ENCODE measurements at regions not wholly inside any gene's neighbourhood (a gene's known extent, or its start where the extent isn't known, plus 50 kb on each side); places are given as distances from the start of the nearest gene placed in this dataset.

GRCh38 chr21:24323536-24323935, 1283.7 kb downstream of the MRPL39 start:
- Histone ChIP-seq H2BK5ac (ENCODE audit: low read depth, low read length) (no peak overlapping the region), H3K9ac (replicated peaks in 1 of 4; ENCODE audit: extremely low read depth in 1 of 4, low read depth in 3 of 4, low read length in 3 of 4) (no peak overlapping the region), H2BK15ac (ENCODE audit: low read length) (no peak overlapping the region), H3K36me3 (ENCODE audit: control insufficient read depth in 2 of 4, insufficient read depth in 4 of 4, low read length in 3 of 4) (no peaks in the 10 kb centered on the region), H3K56ac (replicated peaks; ENCODE audit: insufficient read length, low read depth, low read length) (no peak overlapping the region), H3K4me3 (ENCODE audit: extremely low read depth in 1 of 4, insufficient read depth in 2 of 4, low read depth in 3 of 4, low read length in 4 of 4) (no peak overlapping the region), H2AK5ac (ENCODE audit: low read depth, low read length) (no peak overlapping the region), H3K23ac (ENCODE audit: insufficient read length) (no peak overlapping the region), H3K18ac (ENCODE audit: extremely low read depth, low read length) (no peak overlapping the region), H2BK20ac (ENCODE audit: low read length) (no peak overlapping the region), H3K4ac (replicated peaks; ENCODE audit: insufficient read length, low read depth, low read length) (no peak overlapping the region), H3K79me1 (ENCODE audit: low read depth, low read length) (no peaks in the 10 kb centered on the region), H4K8ac (ENCODE audit: extremely low read depth, insufficient read depth, low read length) (no peak overlapping the region), H4K91ac (replicated peaks; ENCODE audit: insufficient read length, low read length) (no peak overlapping the region), H2AFZ (ENCODE audit: low read length) (no peak overlapping the region), H3K4me2 (ENCODE audit: insufficient read depth in 1 of 2, low read depth in 2 of 2, low read length in 2 of 2) (no peak overlapping the region), H3K27me3 (replicated peaks in 1 of 4; ENCODE audit: control insufficient read depth in 3 of 4, extremely low read depth in 1 of 4, insufficient read depth in 3 of 4, low read length in 3 of 4) (no peaks in the 10 kb centered on the region), H3K27ac (ENCODE audit: low read depth, low read length) (no peak overlapping the region), H4K5ac (ENCODE audit: insufficient read length, low read depth, low read length) (no peak overlapping the region), H2BK120ac (replicated peaks; ENCODE audit: low read depth, low read length) (no peak overlapping the region), H3K14ac (ENCODE audit: insufficient read length) (no peak overlapping the region), H3K9me3 (ENCODE audit: insufficient read depth in 2 of 2, low read depth in 1 of 2, low read length in 1 of 2) (peaks cover 3 to 25% of the 10 kb centered on the region in 2 experiments; a peak in 3 of 4 replicates), H3K79me2 (ENCODE audit: control insufficient read depth in 1 of 2, insufficient read depth in 2 of 2, low read length in 2 of 2) (no peaks in the 10 kb centered on the region), H4K20me1 (replicated peaks in 1 of 2; ENCODE audit: control insufficient read depth in 1 of 2, insufficient read depth in 2 of 2, low read length in 2 of 2) (no peaks in the 10 kb centered on the region), H2BK12ac (ENCODE audit: low read depth, low read length) (no peak overlapping the region), H3K4me1 (replicated peaks in 1 of 4; ENCODE audit: control insufficient read depth in 3 of 4, insufficient read depth in 4 of 4, low read length in 3 of 4) (no peaks in the 10 kb centered on the region), H3K23me2 (ENCODE audit: low read depth, low read length) (no peaks in the 10 kb centered on the region)
- ChIA-PET CTCF (ENCODE audit: partially characterized antibody) (no interaction called here), POLR2A (ENCODE audit: partially characterized antibody) (no interaction called here)
- 83% methylated on average over 2 of the region's 2 CpGs; no CpG with 5 or more reads in 1 of the 2 experiments for WGBS, 2 experiments (ENCODE audit: extremely low coverage in 1 of 2, insufficient coverage in 1 of 2, insufficient read length in 1 of 2, insufficient replicate concordance in 2 of 2, low coverage in 1 of 2, low lambda C conversion rate in 2 of 2, missing lambda C conversion rate in 1 of 2)
- DNase-seq (ENCODE audit: low read depth in 1 of 2, low spot score in 2 of 2) (no peak), FAIRE-seq (no peak)
- TF ChIP-seq, protein P1, sequence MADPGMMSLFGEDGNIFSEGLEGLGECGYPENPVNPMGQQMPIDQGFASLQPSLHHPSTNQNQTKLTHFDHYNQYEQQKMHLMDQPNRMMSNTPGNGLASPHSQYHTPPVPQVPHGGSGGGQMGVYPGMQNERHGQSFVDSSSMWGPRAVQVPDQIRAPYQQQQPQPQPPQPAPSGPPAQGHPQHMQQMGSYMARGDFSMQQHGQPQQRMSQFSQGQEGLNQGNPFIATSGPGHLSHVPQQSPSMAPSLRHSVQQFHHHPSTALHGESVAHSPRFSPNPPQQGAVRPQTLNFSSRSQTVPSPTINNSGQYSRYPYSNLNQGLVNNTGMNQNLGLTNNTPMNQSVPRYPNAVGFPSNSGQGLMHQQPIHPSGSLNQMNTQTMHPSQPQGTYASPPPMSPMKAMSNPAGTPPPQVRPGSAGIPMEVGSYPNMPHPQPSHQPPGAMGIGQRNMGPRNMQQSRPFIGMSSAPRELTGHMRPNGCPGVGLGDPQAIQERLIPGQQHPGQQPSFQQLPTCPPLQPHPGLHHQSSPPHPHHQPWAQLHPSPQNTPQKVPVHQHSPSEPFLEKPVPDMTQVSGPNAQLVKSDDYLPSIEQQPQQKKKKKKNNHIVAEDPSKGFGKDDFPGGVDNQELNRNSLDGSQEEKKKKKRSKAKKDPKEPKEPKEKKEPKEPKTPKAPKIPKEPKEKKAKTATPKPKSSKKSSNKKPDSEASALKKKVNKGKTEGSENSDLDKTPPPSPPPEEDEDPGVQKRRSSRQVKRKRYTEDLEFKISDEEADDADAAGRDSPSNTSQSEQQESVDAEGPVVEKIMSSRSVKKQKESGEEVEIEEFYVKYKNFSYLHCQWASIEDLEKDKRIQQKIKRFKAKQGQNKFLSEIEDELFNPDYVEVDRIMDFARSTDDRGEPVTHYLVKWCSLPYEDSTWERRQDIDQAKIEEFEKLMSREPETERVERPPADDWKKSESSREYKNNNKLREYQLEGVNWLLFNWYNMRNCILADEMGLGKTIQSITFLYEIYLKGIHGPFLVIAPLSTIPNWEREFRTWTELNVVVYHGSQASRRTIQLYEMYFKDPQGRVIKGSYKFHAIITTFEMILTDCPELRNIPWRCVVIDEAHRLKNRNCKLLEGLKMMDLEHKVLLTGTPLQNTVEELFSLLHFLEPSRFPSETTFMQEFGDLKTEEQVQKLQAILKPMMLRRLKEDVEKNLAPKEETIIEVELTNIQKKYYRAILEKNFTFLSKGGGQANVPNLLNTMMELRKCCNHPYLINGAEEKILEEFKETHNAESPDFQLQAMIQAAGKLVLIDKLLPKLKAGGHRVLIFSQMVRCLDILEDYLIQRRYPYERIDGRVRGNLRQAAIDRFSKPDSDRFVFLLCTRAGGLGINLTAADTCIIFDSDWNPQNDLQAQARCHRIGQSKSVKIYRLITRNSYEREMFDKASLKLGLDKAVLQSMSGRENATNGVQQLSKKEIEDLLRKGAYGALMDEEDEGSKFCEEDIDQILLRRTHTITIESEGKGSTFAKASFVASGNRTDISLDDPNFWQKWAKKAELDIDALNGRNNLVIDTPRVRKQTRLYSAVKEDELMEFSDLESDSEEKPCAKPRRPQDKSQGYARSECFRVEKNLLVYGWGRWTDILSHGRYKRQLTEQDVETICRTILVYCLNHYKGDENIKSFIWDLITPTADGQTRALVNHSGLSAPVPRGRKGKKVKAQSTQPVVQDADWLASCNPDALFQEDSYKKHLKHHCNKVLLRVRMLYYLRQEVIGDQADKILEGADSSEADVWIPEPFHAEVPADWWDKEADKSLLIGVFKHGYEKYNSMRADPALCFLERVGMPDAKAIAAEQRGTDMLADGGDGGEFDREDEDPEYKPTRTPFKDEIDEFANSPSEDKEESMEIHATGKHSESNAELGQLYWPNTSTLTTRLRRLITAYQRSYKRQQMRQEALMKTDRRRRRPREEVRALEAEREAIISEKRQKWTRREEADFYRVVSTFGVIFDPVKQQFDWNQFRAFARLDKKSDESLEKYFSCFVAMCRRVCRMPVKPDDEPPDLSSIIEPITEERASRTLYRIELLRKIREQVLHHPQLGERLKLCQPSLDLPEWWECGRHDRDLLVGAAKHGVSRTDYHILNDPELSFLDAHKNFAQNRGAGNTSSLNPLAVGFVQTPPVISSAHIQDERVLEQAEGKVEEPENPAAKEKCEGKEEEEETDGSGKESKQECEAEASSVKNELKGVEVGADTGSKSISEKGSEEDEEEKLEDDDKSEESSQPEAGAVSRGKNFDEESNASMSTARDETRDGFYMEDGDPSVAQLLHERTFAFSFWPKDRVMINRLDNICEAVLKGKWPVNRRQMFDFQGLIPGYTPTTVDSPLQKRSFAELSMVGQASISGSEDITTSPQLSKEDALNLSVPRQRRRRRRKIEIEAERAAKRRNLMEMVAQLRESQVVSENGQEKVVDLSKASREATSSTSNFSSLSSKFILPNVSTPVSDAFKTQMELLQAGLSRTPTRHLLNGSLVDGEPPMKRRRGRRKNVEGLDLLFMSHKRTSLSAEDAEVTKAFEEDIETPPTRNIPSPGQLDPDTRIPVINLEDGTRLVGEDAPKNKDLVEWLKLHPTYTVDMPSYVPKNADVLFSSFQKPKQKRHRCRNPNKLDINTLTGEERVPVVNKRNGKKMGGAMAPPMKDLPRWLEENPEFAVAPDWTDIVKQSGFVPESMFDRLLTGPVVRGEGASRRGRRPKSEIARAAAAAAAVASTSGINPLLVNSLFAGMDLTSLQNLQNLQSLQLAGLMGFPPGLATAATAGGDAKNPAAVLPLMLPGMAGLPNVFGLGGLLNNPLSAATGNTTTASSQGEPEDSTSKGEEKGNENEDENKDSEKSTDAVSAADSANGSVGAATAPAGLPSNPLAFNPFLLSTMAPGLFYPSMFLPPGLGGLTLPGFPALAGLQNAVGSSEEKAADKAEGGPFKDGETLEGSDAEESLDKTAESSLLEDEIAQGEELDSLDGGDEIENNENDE (IDR thresholded peaks at IDR 0.05; ENCODE audit: insufficient replicate concordance, low read length), result no peak
